SK-N-MC (cell line): ENCODE measurements at regions not wholly inside any gene's neighbourhood (a gene's known extent, or its start where the extent isn't known, plus 50 kb on each side); places are given as distances from the start of the nearest gene placed in this dataset.

Source experiments
- EZH2 ChIP-seq: fragments of 200-600 bp; sonication (generic); IDR thresholded peaks from one replicate; pipeline ENCODE4 v1.6.1; 2017; ENCODE audit warnings: antibody characterized with exemption
- POLR2AphosphoS5 ChIP-seq: IDR thresholded peaks from 2 replicates; pipeline ENCODE4 v1.6.1; 2012; ENCODE audit warnings: mild to moderate bottlenecking, low read depth, low read length, borderline replicate concordance

GRCh38 chr9:25975667-25976066 lies 297.4 kb upstream of the TUSC1 start:
- TF ChIP-seq EZH2 (no peak), POLR2AphosphoS5 (no peak)
